H1 (cell line): ENCODE measurements at regions not wholly inside any gene's neighbourhood (a gene's known extent, or its start where the extent isn't known, plus 50 kb on each side); places are given as distances from the start of the nearest gene placed in this dataset.

Experiments
- BACH1 ChIP-seq: IDR thresholded peaks from 2 replicates; pipeline ENCODE4 v1.6.1; 2012; ENCODE audit warnings: low read length, improper control_type of control experiment
- BCL11A ChIP-seq, 2 experiments: IDR thresholded peaks; one replicate each; pipeline ENCODE4 v1.6.1; 2011; ENCODE audit warnings: low read depth in 2 of 2, low read length in 2 of 2, mild to moderate bottlenecking in 2 of 2
- EGR1 ChIP-seq: IDR thresholded peaks from 2 replicates; pipeline ENCODE4 v1.6.1; 2011; ENCODE audit warnings: low read depth, low read length, borderline replicate concordance
- GTF2F1 ChIP-seq: IDR thresholded peaks from 2 replicates; pipeline ENCODE4 v1.6.1; 2012; ENCODE audit warnings: low read depth, low read length, improper control_type of control experiment, borderline replicate concordance
- KDM4A ChIP-seq: IDR thresholded peaks from one replicate; pipeline ENCODE4 v1.7.1; 2012; ENCODE audit warnings: low read depth, mild to moderate bottlenecking, moderate library complexity, low read length, inconsistent platforms; ENCODE audit not compliant: severe bottlenecking
- SP4 ChIP-seq: IDR thresholded peaks from 2 replicates; pipeline ENCODE4 v1.6.1; 2012; ENCODE audit warnings: low read length, inconsistent platforms
- TAF1 ChIP-seq: IDR thresholded peaks from 2 replicates; pipeline ENCODE4 v1.6.1; 2011; ENCODE audit warnings: mild to moderate bottlenecking, low read depth, low read length

- TF ChIP-seq EGR1 (no peak), BCL11A (IDR thresholded peaks at IDR 0.05; ENCODE audit: low read depth in 2 of 2, low read length in 2 of 2) (no peak), SP4 (no peak), GTF2F1 (no peak), KDM4A (no peak), TAF1 (no peak), BACH1 (no peak)
Observed at GRCh38 chr2:4556135-4556896, 852.9 kb downstream of the DCDC2C start (continued).
